ENCODE measurements at regions not wholly inside any gene's neighbourhood (a gene's known extent, or its start where the extent isn't known, plus 50 kb on each side); places are given as distances from the start of the nearest gene placed in this dataset.

- no peak overlapping the region for H3K4me3 ChIP-seq (ENCODE audit: low read depth in 2 of 2, low read length in 2 of 2)
- H3K36me3 ChIP-seq (ENCODE audit: control insufficient read depth, insufficient read depth, low read length): no peaks in the 10 kb centered on the region
- no TSS peak for BruUV-seq (replicated peaks)
- in situ Hi-C loops (cut with HindIII; ENCODE audit: low pct_unique_long_range_greater_than_20kb, low sequenced_read_pairs): no loop called here
- no peak overlapping the region for H3K27ac ChIP-seq (ENCODE audit: low read length)
- intact Hi-C loops (cut with micrococcal nuclease; ENCODE audit: unreplicated experiment): no loop called here
- TF ChIP-seq TCF7L2 (IDR thresholded peaks at IDR 0.05; ENCODE audit: low read depth, low read length) (no peak), REST (IDR thresholded peaks at IDR 0.05; ENCODE audit: insufficient read depth in 1 of 2, low read depth in 2 of 2, low read length in 1 of 2) (no peak), CTCF (IDR thresholded peaks at IDR 0.05) (no peak), POLR2AphosphoS5 (IDR thresholded peaks at IDR 0.05; ENCODE audit: low read depth, low read length) (no peak), SIN3A (IDR thresholded peaks at IDR 0.05; ENCODE audit: borderline replicate concordance, insufficient read depth, low read depth, low read length) (no peak)
- H3K9me3 ChIP-seq (ENCODE audit: control insufficient read depth, insufficient read depth, low read depth, low read length): no peaks in the 10 kb centered on the region
- CTCF ChIA-PET: no interaction called here
- POLR2A ChIA-PET: no interaction called here
- H3K4me1 ChIP-seq (ENCODE audit: control insufficient read depth, insufficient read depth, low read length): no peaks in the 10 kb centered on the region
- no peak for ATAC-seq
- H3K27me3 ChIP-seq (ENCODE audit: control insufficient read depth, insufficient read depth, low read length): no peaks in the 10 kb centered on the region
- no peak for DNase-seq (ENCODE audit: low read depth, low spot score)
Measured at GRCh38 chr12:67742461-67742860, 93.9 kb downstream of the DYRK2 start.

- Histone ChIP-seq H3K27ac (ENCODE audit: low read length) (no peak overlapping the region), H3K36me3 (ENCODE audit: control insufficient read depth, insufficient read depth, low read length) (no peaks in the 10 kb centered on the region), H3K4me3 (ENCODE audit: low read depth in 2 of 2, low read length in 2 of 2) (no peak overlapping the region), H3K4me1 (ENCODE audit: control insufficient read depth, insufficient read depth, low read length) (no peaks in the 10 kb centered on the region), H3K9me3 (ENCODE audit: control insufficient read depth, insufficient read depth, low read depth, low read length) (no peaks in the 10 kb centered on the region), H3K27me3 (ENCODE audit: control insufficient read depth, insufficient read depth, low read length) (no peaks in the 10 kb centered on the region)
- CTCF ChIA-PET: no interaction called here
- no TSS peak for BruUV-seq (replicated peaks)
- POLR2A ChIA-PET: no interaction called here
- in situ Hi-C loops (cut with HindIII; ENCODE audit: low pct_unique_long_range_greater_than_20kb, low sequenced_read_pairs) (no loop called here), intact Hi-C loops (cut with micrococcal nuclease; ENCODE audit: unreplicated experiment) (no loop called here)
- DNase-seq (ENCODE audit: low read depth, low spot score) (no peak), ATAC-seq (no peak)
- TF ChIP-seq REST (IDR thresholded peaks at IDR 0.05; ENCODE audit: insufficient read depth in 1 of 2, low read depth in 2 of 2, low read length in 1 of 2) (no peak), POLR2AphosphoS5 (IDR thresholded peaks at IDR 0.05; ENCODE audit: low read depth, low read length) (no peak), CTCF (IDR thresholded peaks at IDR 0.05) (no peak), SIN3A (IDR thresholded peaks at IDR 0.05; ENCODE audit: borderline replicate concordance, insufficient read depth, low read depth, low read length) (no peak), TCF7L2 (IDR thresholded peaks at IDR 0.05; ENCODE audit: low read depth, low read length) (no peak)
Measured at GRCh38 chr12:67747869-67748742, 99.6 kb downstream of the DYRK2 start.
